ENCODE measurements at regions not wholly inside any gene's neighbourhood (a gene's known extent, or its start where the extent isn't known, plus 50 kb on each side); places are given as distances from the start of the nearest gene placed in this dataset.
"Not testable (repeated sequence)": the region's sequence is repeated elsewhere in the genome, so short reads cannot be mapped to it uniquely, and the experiment has no call there.

GRCh38 chr14:106365371-106365770 lies 839.0 kb downstream of the TMEM121 start:
- DNase-seq, result not testable (repeated sequence)

GRCh38 chr14:106365894-106366293 lies 839.5 kb downstream of the TMEM121 start:
- not testable (repeated sequence) for DNase-seq

- not testable (repeated sequence) for DNase-seq
These were observed 840.6 kb downstream of the TMEM121 start for GRCh38 chr14:106366971-106367370.

GRCh38 chr14:106369456-106369855 lies 843.1 kb downstream of the TMEM121 start:
- not testable (repeated sequence) for DNase-seq

DNA sequence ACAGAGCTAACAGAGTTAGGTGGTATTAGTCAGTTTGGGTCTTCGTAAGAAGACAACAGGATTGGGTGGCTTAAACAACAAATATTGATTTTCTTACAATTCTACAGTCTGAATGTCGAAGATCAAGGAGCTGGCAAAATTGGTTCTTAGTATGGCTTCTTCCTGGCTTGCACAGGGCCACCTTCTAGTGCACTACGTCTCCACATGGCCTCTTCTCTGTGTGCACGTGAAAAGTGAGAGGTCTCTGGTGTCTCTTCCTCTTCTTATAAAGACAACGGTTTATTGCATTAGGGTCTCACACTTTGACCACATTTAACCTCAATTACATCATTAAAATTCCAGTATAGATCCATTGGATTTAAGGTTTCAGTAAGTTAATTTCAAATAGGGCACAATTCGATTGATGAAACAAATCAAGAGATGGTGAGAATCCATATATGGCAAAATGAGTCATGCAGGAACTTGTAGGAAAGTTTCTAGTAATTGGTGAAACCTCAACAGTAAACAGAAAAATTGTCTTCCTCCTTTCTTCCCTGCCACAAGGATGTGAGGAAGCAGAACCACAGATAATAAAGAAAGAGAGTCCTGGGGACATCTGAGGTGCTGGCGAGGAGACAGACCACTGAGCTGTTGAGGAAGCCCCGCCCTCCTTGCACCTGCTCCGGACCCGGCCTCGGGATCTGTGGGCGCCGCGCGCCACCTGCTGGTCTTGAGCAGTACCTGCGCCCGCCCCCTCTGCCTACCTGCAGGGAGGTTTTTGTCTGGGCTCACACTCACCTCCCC lies 846.7 kb downstream of the TMEM121 start:
- peak in 2 of 14 donors; percentile 2 to 9 for DNase-seq

GRCh38 chr14:106373653-106374110 lies 847.3 kb downstream of the TMEM121 start:
- DNase-seq, result not testable (repeated sequence)

DNA sequence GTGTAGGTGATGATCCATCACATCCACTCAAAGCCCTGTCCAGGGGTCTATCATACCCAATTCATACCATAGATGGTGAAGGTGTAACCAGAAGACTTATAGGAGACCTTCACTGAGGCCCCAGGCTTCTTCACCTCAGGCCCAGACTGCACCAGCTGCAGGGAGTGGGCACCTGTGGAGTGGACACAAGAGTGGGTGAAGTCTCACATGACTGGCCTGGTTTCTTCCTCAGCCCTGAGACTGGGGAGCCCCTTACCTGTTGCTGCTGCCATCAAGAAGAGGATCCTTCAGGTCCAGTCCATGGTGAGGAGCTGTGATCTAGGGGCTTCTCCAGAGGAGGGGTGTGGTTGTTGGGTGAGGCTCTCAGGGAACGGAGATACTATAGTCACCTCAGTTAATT lies 851.0 kb downstream of the TMEM121 start:
- no peak for DNase-seq

DNA sequence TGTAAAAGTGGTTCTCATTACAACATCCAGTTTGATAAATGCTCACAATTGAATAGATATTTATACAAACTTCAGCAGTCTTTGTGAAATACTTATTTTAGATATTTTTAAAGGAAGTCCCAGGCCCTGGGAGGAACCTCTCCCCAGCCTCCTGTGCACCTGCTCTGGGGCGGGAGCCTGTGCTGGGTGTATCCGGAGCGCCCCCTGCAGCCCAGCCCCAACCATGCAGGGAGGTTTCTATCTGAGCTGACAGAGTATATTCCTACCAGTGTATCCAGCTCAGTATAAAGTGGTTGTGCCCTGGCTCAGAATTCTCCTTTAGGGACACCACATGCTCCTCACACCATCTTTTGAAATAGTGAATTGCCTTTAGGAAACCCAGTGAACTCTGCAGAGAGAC lies 851.8 kb downstream of the TMEM121 start:
- no peak for DNase-seq

- DNase-seq, result no peak
These were observed 854.4 kb downstream of the TMEM121 start for GRCh38 chr14:106380740-106381139.

GRCh38 chr14:106389186-106389585 lies 862.8 kb downstream of the TMEM121 start:
- not testable (repeated sequence) for DNase-seq

DNA sequence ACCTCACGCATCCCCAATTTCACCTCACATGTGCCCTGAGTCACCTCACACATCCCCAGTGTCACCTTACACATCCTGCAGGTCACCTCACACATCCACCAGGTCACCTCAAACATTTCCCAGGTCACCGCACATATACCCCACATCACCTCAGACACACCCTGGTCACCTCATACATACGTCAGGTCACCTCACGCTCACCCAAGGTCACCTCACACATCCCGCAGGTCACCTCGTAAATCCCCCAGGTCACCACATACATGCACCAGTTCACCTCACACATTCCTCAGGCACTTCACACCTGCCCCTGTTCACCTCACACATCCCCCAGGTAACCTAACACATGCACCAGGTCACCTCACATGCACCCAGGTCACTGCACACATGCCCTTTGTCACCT lies 864.0 kb downstream of the TMEM121 start:
- DNase-seq, result no peak

DNA sequence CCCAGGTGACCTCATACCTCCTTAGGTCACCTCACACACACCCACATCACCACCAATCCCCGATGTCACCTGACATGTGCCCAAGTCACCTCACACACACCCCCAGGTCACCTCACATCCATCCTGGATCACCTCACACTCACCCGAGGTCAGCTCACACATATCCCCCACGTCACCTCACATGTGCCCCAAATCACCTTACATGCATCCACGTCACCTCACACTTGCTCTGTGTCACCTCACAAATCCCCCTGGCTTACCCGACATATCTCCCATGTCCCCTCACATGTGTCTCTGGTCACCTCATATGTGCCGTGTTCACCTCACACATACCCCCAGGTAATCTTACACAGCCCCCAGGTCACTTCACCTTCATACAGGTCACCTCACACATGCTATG lies 864.6 kb downstream of the TMEM121 start:
- no peak for DNase-seq

DNA sequence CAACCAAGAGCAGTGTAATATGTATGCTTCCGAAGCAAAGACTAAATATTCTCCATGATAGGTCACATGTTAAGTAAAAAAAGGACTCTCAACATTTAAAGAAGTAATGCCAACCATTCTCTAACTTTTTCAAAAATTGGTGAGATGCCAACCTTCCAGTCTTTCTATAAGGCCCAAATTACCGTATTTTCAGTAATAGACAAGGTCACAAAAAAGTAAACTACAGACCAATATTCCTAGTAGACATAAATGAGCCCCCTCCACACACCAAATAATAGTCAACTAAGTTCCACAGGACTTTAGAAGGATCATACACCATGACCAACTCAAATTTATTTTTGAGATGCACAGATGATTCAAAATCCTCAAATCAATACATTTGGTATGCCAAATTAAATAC lies 867.4 kb downstream of the TMEM121 start:
- no peak for DNase-seq

GRCh38 chr14:106395456-106396050 lies 869.2 kb downstream of the TMEM121 start:
- DNase-seq, result no peak

GRCh38 chr14:106396999-106397398 lies 870.6 kb downstream of the TMEM121 start:
- no peak for DNase-seq

GRCh38 chr14:106398931-106399331 lies 872.5 kb downstream of the TMEM121 start:
- DNase-seq, result not testable (repeated sequence)

DNA sequence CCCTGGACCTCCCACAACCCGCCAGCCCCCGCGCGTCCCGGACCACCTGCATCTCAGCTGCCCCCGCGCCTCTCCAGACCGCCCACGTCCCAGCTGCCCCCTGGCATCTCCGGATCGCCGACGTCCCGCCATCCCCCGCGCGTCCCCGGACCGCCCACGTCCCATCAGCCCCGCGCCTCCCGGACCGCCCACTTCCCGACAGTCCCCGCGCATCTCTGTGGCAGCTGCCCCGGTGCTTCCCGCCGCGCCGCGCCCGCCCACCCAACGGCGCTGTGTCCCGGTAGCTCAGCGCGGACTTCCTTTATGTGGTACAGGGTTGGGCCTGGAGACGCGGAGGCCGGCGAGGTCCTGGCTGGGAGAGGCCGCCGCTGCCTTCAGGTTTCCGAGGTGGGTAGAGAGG lies 874.9 kb downstream of the TMEM121 start:
- not testable (repeated sequence) for DNase-seq

DNA sequence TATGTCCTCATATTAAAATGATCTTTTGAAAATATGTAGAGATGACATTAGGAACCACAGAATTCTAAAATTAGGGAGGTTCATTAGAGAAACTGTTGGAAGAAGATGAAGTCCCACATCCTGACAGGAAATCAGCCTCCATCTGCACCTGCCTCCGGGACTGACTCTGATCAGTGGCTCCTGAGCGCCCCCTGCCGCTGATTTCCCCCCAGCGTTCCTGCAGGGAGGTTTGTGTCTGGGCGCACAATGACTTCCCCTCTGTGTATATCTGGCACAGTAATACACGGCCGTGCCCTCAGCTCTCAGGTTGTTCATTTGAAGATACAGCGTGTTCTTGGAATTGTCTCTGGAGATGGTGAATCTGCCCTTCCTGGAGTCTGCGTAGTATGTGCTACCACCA lies 883.8 kb downstream of the TMEM121 start:
- not testable (repeated sequence) for DNase-seq

- DNase-seq, result no peak
These were observed 888.1 kb downstream of the TMEM121 start for GRCh38 chr14:106414464-106414863.

- no peak for DNase-seq
These were observed 891.1 kb downstream of the TMEM121 start for GRCh38 chr14:106417224-106418049.

- no peak for DNase-seq
These were observed 893.1 kb downstream of the TMEM121 start for GRCh38 chr14:106419376-106419965.

- peak in 2 of 14 donors; percentile 2 to 7 for DNase-seq
These were observed 895.1 kb downstream of the TMEM121 start for GRCh38 chr14:106421431-106422033.
